ENCODE measurements at regions not wholly inside any gene's neighbourhood (a gene's known extent, or its start where the extent isn't known, plus 50 kb on each side); places are given as distances from the start of the nearest gene placed in this dataset.

GRCh38 chr9:22683700-22684075 is 237.1 kb downstream of the DMRTA1 start:
- TF ChIP-seq POLR2A (IDR thresholded peaks at IDR 0.05; ENCODE audit: extremely low read depth, insufficient read length) = no peak
- no peak for TF ChIP-seq CTCF (IDR thresholded peaks at IDR 0.05; ENCODE audit: low read depth, low read length)
- TF ChIP-seq MYC (IDR thresholded peaks at IDR 0.05; ENCODE audit: low read depth, low read length) = no peak
- TF ChIP-seq, protein P1, sequence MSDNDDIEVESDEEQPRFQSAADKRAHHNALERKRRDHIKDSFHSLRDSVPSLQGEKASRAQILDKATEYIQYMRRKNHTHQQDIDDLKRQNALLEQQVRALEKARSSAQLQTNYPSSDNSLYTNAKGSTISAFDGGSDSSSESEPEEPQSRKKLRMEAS (IDR thresholded peaks at IDR 0.05; ENCODE audit: low read depth, low read length) = no peak
